ENCODE measurements at regions not wholly inside any gene's neighbourhood (a gene's known extent, or its start where the extent isn't known, plus 50 kb on each side); places are given as distances from the start of the nearest gene placed in this dataset.
A peak's percentile ranks its signal among the peaks of the same experiment; 100 is the strongest.
"Not testable (repeated sequence)": the region's sequence is repeated elsewhere in the genome, so short reads cannot be mapped to it uniquely, and the experiment has no call there.

GRCh38 chr19:28633319-28634018, 579.5 kb downstream of the UQCRFS1 start:
- no peak overlapping the region for H3K4me3 ChIP-seq (ENCODE audit: control insufficient read depth, low read depth, low read length)
- DNase-seq (ENCODE audit: low read depth) = peak; percentile 39
- peak; percentile 95 for TF ChIP-seq CTCF (IDR thresholded peaks at IDR 0.05; ENCODE audit: control insufficient read depth, insufficient read depth, low read depth, low read length, missing control alignments)

- TF ChIP-seq CTCF (IDR thresholded peaks at IDR 0.05; ENCODE audit: control insufficient read depth, insufficient read depth, low read depth, low read length, missing control alignments) = no peak
- no peak for DNase-seq (ENCODE audit: low read depth)
- no peak overlapping the region for H3K4me3 ChIP-seq (ENCODE audit: control insufficient read depth, low read depth, low read length)
These were observed 580.4 kb downstream of the UQCRFS1 start for GRCh38 chr19:28632371-28633080.

GRCh38 chr19:28631961-28632360, 581.0 kb downstream of the UQCRFS1 start:
- H3K4me3 ChIP-seq (ENCODE audit: control insufficient read depth, low read depth, low read length) = no peak overlapping the region
- TF ChIP-seq CTCF (IDR thresholded peaks at IDR 0.05; ENCODE audit: control insufficient read depth, insufficient read depth, low read depth, low read length, missing control alignments) = no peak
- no peak for DNase-seq (ENCODE audit: low read depth)

GRCh38 chr19:28627669-28628068, 585.3 kb downstream of the UQCRFS1 start:
- no peak overlapping the region for H3K4me3 ChIP-seq (ENCODE audit: control insufficient read depth, low read depth, low read length)
- no peak for TF ChIP-seq CTCF (IDR thresholded peaks at IDR 0.05; ENCODE audit: control insufficient read depth, insufficient read depth, low read depth, low read length, missing control alignments)
- DNase-seq (ENCODE audit: low read depth) = no peak

DNA sequence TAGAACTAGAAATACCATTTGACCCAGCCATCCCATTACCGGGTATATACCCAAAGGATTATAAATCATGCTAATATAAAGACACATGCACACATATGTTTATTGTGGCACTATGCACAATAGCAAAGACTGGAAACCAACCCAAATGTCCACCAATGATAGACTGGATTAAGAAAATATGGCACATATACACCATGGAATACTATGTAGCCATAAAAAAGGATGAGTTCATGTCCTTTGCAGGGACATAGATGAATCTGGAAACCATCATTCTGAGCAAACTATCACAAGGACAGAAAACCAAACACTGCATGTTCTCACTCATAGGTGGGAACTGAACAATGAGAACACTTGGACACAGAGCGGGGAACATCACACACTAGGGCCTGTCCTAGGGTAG, 586.5 kb downstream of the UQCRFS1 start:
- H3K4me3 ChIP-seq (ENCODE audit: control insufficient read depth, low read depth, low read length); DNase-seq (ENCODE audit: low read depth): not testable (repeated sequence)

DNA sequence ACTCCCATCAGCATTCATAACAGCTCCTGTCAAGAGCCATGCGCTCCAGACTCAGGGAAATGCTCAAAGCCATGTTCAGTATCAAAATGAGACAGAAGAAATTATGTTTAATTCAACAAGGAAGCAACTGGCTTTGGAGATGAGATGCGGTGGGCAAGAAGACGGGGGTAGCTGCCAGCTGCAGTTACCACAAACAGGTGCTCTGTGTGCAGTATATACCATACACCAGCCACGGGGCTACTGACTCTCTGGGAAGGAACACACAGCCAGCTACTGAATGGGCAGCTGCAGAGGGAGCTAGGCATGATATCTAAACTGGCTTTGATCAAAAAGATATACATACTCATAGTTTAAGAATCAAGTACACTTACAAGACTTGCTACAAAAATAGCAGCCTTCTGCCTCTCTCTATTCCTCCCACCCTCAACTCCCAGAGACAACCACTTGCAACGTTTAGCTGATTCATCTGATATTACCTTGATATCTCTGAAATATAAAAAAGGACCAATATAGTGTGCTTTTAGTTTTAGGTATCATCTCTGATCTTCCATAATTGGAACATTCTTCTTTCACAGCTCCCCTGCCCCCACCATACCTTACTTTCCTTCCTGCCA, 593.0 kb downstream of the UQCRFS1 start:
- no peak for DNase-seq (ENCODE audit: low read depth)
- H3K4me3 ChIP-seq (ENCODE audit: control insufficient read depth, low read depth, low read length) = no peak overlapping the region
- TF ChIP-seq CTCF (IDR thresholded peaks at IDR 0.05; ENCODE audit: control insufficient read depth, insufficient read depth, low read depth, low read length, missing control alignments) = no peak

GRCh38 chr19:28618504-28618903, 594.4 kb downstream of the UQCRFS1 start:
- no peak for TF ChIP-seq CTCF (IDR thresholded peaks at IDR 0.05; ENCODE audit: control insufficient read depth, insufficient read depth, low read depth, low read length, missing control alignments)
- no peak overlapping the region for H3K4me3 ChIP-seq (ENCODE audit: control insufficient read depth, low read depth, low read length)
- no peak for DNase-seq (ENCODE audit: low read depth)
